ENCODE measurements at regions not wholly inside any gene's neighbourhood (a gene's known extent, or its start where the extent isn't known, plus 50 kb on each side); places are given as distances from the start of the nearest gene placed in this dataset.

GRCh38 chr6:11953641-11954040 lies 58.5 kb upstream of the HIVEP1 start:
- no peak; the same call in 1 of the 3 replicates for ATAC-seq
- no peak for FAIRE-seq
- no peak overlapping the region; the same call in 1 of the 2 replicates for H3K4me2 ChIP-seq (ENCODE audit: insufficient read depth, low read length)
- no peaks in the 10 kb centered on the region for H3K9me3 ChIP-seq (replicated peaks; ENCODE audit: control insufficient read depth, insufficient read depth, low read depth, low read length)
- CTCF ChIA-PET (ENCODE audit: low intra/inter-chr PET ratio): no interaction called here
- no peaks in the 10 kb centered on the region for H3K9me1 ChIP-seq (ENCODE audit: control insufficient read depth, insufficient read depth, low read length)
- H3K27me3 ChIP-seq (ENCODE audit: control insufficient read depth in 2 of 2, insufficient read depth in 2 of 2, low read length in 2 of 2): no peaks in the 10 kb centered on the region
- POLR2A ChIA-PET: interaction anchor here (0.6 to 1.3 kb wide), 2 partner anchors 16 to 21 kb away, joined by 3 to 4 read pairs; no protein-coding TSS in a partner anchor
- H3K79me2 ChIP-seq (ENCODE audit: control insufficient read depth, insufficient read depth, low read length): no peaks in the 10 kb centered on the region
- peak overlapping the region; percentile 11; the same call in 2 of the 3 replicates for H3K27ac ChIP-seq (ENCODE audit: extremely low read depth, low read depth, low read length)
- H2AFZ ChIP-seq (ENCODE audit: low read depth, low read length): peak overlapping the region; percentile 88
- no peak for DNase-seq (ENCODE audit: extremely low read depth in 1 of 4, low spot score in 3 of 4)
- intact Hi-C loops (cut with micrococcal nuclease): no loop called here
- no TSS peak for BruUV-seq (replicated peaks)
- no peak overlapping the region for H3K4me3 ChIP-seq
- 49% methylated on average over 2 of the region's 2 CpGs for WGBS (ENCODE audit: insufficient coverage, low coverage, missing lambda C conversion rate)
- in situ Hi-C loops (cut with MboI): no loop called here
- H3K36me3 ChIP-seq (ENCODE audit: control insufficient read depth, insufficient read depth, low read length): no peaks in the 10 kb centered on the region
- H3K9ac ChIP-seq (ENCODE audit: insufficient read depth in 1 of 2, low read depth in 2 of 2, low read length in 2 of 2): peak overlapping the region in 1 of 2 experiments; percentile 7; a peak in 1 of 4 replicates
- TF ChIP-seq ZNF592 (IDR thresholded peaks at IDR 0.05) (peak; percentile 30; the same call in 1 of the 2 replicates), CUX1 (CRISPR knock-in tag; IDR thresholded peaks at IDR 0.05) (no peak)
- peaks cover 0 to 9% of the 10 kb centered on the region in 2 experiments; a peak in 2 of 5 replicates for H3K4me1 ChIP-seq (replicated peaks in 1 of 2; ENCODE audit: control insufficient read depth in 2 of 2, insufficient read depth in 2 of 2, low read length in 2 of 2)
- H4K20me1 ChIP-seq (replicated peaks; ENCODE audit: control insufficient read depth, insufficient read depth, low read length): no peaks in the 10 kb centered on the region

Data from K562 (cell line).